ENCODE measurements at regions not wholly inside any gene's neighbourhood (a gene's known extent, or its start where the extent isn't known, plus 50 kb on each side); places are given as distances from the start of the nearest gene placed in this dataset.

GRCh38 chr6:121934451-121934850, 465.0 kb upstream of the HSF2 start:
- Histone ChIP-seq H3K27ac (replicated peaks) (no peak overlapping the region), H3K4me3 (replicated peaks; ENCODE audit: insufficient read depth, low read length) (no peak overlapping the region), H3K27me3 (ENCODE audit: insufficient read depth, poor library complexity, severe bottlenecking) (no peaks in the 10 kb centered on the region)
- TF ChIP-seq REST (IDR thresholded peaks at IDR 0.05; ENCODE audit: insufficient replicate concordance, low read depth) (no peak), GABPA (IDR thresholded peaks at IDR 0.05; ENCODE audit: low read depth) (no peak), SPI1 (IDR thresholded peaks at IDR 0.05; ENCODE audit: borderline replicate concordance, low read depth) (no peak), POLR2AphosphoS5 (IDR thresholded peaks at IDR 0.05; ENCODE audit: low read depth) (no peak)
- TF ChIP-seq, protein P1, sequence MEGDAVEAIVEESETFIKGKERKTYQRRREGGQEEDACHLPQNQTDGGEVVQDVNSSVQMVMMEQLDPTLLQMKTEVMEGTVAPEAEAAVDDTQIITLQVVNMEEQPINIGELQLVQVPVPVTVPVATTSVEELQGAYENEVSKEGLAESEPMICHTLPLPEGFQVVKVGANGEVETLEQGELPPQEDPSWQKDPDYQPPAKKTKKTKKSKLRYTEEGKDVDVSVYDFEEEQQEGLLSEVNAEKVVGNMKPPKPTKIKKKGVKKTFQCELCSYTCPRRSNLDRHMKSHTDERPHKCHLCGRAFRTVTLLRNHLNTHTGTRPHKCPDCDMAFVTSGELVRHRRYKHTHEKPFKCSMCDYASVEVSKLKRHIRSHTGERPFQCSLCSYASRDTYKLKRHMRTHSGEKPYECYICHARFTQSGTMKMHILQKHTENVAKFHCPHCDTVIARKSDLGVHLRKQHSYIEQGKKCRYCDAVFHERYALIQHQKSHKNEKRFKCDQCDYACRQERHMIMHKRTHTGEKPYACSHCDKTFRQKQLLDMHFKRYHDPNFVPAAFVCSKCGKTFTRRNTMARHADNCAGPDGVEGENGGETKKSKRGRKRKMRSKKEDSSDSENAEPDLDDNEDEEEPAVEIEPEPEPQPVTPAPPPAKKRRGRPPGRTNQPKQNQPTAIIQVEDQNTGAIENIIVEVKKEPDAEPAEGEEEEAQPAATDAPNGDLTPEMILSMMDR (IDR thresholded peaks at IDR 0.05; ENCODE audit: insufficient read depth, low read length) = no peak
- no peak for DNase-seq (ENCODE audit: low read depth in 1 of 2, low spot score in 1 of 2)

DNA sequence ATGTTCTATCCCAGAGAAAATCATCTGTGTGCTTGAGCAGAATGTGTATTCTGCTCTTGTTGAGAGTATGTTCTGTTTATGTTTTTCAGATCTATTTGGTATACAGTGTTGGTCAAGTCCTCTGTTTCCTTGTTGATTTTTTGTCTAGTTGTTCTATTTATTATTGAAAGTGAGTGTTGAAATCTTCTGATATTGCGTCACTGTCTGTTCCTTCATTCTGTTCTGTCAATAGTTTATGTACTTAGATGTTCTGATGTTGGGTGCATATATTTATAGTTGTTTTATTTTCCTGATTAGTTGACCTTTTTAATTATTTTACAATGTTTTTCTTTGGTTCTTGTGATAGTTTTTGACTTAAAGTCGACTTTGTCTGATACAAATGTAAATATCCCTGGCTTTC, 458.7 kb upstream of the HSF2 start:
- DNase-seq (ENCODE audit: low read depth in 1 of 2, low spot score in 1 of 2) = no peak
- H3K27ac ChIP-seq (replicated peaks) = no peak overlapping the region
- TF ChIP-seq GABPA (IDR thresholded peaks at IDR 0.05; ENCODE audit: low read depth) (no peak), SPI1 (IDR thresholded peaks at IDR 0.05; ENCODE audit: borderline replicate concordance, low read depth) (no peak), POLR2AphosphoS5 (IDR thresholded peaks at IDR 0.05; ENCODE audit: low read depth) (no peak), REST (IDR thresholded peaks at IDR 0.05; ENCODE audit: insufficient replicate concordance, low read depth) (no peak)
- TF ChIP-seq, protein P1 (IDR thresholded peaks at IDR 0.05; ENCODE audit: insufficient read depth, low read length) = no peak
- H3K27me3 ChIP-seq (ENCODE audit: insufficient read depth, poor library complexity, severe bottlenecking) = no peaks in the 10 kb centered on the region
- H3K4me3 ChIP-seq (replicated peaks; ENCODE audit: insufficient read depth, low read length) = no peak overlapping the region

- no peak overlapping the region for H3K4me3 ChIP-seq (replicated peaks; ENCODE audit: insufficient read depth, low read length)
- H3K27me3 ChIP-seq (ENCODE audit: insufficient read depth, poor library complexity, severe bottlenecking) = no peaks in the 10 kb centered on the region
- H3K27ac ChIP-seq (replicated peaks) = no peak overlapping the region
- no peak for DNase-seq (ENCODE audit: low read depth in 1 of 2, low spot score in 1 of 2)
- TF ChIP-seq REST (IDR thresholded peaks at IDR 0.05; ENCODE audit: insufficient replicate concordance, low read depth) (no peak), GABPA (IDR thresholded peaks at IDR 0.05; ENCODE audit: low read depth) (no peak), POLR2AphosphoS5 (IDR thresholded peaks at IDR 0.05; ENCODE audit: low read depth) (no peak), SPI1 (IDR thresholded peaks at IDR 0.05; ENCODE audit: borderline replicate concordance, low read depth) (no peak)
- TF ChIP-seq, protein P1 (IDR thresholded peaks at IDR 0.05; ENCODE audit: insufficient read depth, low read length) = no peak
These were observed 455.1 kb upstream of the HSF2 start for GRCh38 chr6:121944354-121944753.
